Renal cortex interstitium (tissue), 11 donors: ENCODE measurements at regions not wholly inside any gene's neighbourhood (a gene's known extent, or its start where the extent isn't known, plus 50 kb on each side); places are given as distances from the start of the nearest gene placed in this dataset.

Experiments used
- DNase-seq, 11 donors: peaks; one replicate each; pipeline ENCODE4 v3.0.0-alpha.2; 2013; ENCODE audit warnings: low read depth in 9 of 11, low spot score in 4 of 11; ENCODE audit errors: extremely low read depth in 1 of 11

GRCh38 chr3:109532257-109533216 is 195.2 kb upstream of the DPPA4 start:
- DNase-seq: peak; percentile 16 to 43 (median 27)

- no peak for DNase-seq
Measured at GRCh38 chr3:109545746-109546145, 208.4 kb upstream of the DPPA4 start.

- DNase-seq: no peak
Measured at GRCh38 chr3:109548192-109548938, 211.0 kb upstream of the DPPA4 start.

- no peak for DNase-seq
Measured at GRCh38 chr3:109553591-109554371, 216.4 kb upstream of the DPPA4 start.

- DNase-seq: no peak
Measured at GRCh38 chr3:109559389-109559788, 222.0 kb upstream of the DPPA4 start.

GRCh38 chr3:109563149-109563548 is 225.8 kb upstream of the DPPA4 start:
- DNase-seq: no peak

GRCh38 chr3:109569135-109569846 is 231.9 kb upstream of the DPPA4 start:
- DNase-seq: no peak

- DNase-seq: no peak
Measured at GRCh38 chr3:109570408-109570807, 233.1 kb upstream of the DPPA4 start.

- no peak for DNase-seq
Measured at GRCh38 chr3:109572301-109572700, 235.0 kb upstream of the DPPA4 start.

GRCh38 chr3:109596991-109597390 is 259.6 kb upstream of the DPPA4 start:
- peak in 3 of 11 donors; percentile 12 to 39 (median 17) for DNase-seq

- peak in 5 of 11 donors; percentile 17 to 34 (median 24) for DNase-seq
Measured at GRCh38 chr3:109597444-109597843, 260.1 kb upstream of the DPPA4 start.

- no peak for DNase-seq
Measured at GRCh38 chr3:109607897-109608296, 270.6 kb upstream of the DPPA4 start.

GRCh38 chr3:109608574-109608973 is 271.2 kb upstream of the DPPA4 start:
- no peak for DNase-seq

- DNase-seq: no peak
Measured at GRCh38 chr3:109618766-109619378, 281.5 kb upstream of the DPPA4 start.

- peak in 7 of 11 donors; percentile 7 to 39 (median 31) for DNase-seq
Measured at GRCh38 chr3:109631897-109632296, 294.6 kb upstream of the DPPA4 start.

GRCh38 chr3:109640146-109640652 is 302.9 kb upstream of the DPPA4 start:
- no peak for DNase-seq

- DNase-seq: no peak
Measured at GRCh38 chr3:109642025-109642424, 304.7 kb upstream of the DPPA4 start.

GRCh38 chr3:109643590-109643989 is 306.2 kb upstream of the DPPA4 start:
- DNase-seq: no peak
